ENCODE measurements at regions not wholly inside any gene's neighbourhood (a gene's known extent, or its start where the extent isn't known, plus 50 kb on each side); places are given as distances from the start of the nearest gene placed in this dataset.

DNA sequence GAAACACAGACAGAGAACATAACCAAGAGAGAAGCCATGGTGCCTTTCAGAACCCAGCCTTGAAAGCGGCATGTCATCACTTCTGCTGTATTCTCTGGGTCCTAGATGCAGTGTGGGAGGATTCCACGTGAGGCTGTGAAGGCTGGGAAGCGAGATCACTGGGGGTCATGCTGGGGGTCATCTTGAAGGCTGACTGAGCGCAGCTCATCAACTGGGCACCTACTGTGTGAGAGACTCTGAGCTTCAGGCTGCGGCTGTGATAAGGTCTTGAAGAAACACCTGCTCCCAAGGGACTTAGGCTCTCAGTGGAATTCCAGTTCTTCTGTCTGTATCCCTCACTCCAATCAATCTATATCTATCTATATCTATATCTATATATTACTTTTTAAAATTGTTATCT, 91.8 kb upstream of the KLF13 start (continued):
- TF ChIP-seq, protein P1, sequence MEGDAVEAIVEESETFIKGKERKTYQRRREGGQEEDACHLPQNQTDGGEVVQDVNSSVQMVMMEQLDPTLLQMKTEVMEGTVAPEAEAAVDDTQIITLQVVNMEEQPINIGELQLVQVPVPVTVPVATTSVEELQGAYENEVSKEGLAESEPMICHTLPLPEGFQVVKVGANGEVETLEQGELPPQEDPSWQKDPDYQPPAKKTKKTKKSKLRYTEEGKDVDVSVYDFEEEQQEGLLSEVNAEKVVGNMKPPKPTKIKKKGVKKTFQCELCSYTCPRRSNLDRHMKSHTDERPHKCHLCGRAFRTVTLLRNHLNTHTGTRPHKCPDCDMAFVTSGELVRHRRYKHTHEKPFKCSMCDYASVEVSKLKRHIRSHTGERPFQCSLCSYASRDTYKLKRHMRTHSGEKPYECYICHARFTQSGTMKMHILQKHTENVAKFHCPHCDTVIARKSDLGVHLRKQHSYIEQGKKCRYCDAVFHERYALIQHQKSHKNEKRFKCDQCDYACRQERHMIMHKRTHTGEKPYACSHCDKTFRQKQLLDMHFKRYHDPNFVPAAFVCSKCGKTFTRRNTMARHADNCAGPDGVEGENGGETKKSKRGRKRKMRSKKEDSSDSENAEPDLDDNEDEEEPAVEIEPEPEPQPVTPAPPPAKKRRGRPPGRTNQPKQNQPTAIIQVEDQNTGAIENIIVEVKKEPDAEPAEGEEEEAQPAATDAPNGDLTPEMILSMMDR (IDR thresholded peaks at IDR 0.05; ENCODE audit: poor library complexity, severe bottlenecking): no peak
- TF ChIP-seq SMC3 (conservative IDR thresholded peaks at IDR 0.05; ENCODE audit: poor library complexity): no peak
- TF ChIP-seq MXI1 (conservative IDR thresholded peaks at IDR 0.05; ENCODE audit: poor library complexity, severe bottlenecking): no peak

GRCh38 chr15:31235311-31236183, 91.1 kb upstream of the KLF13 start:
- no peaks in the 10 kb centered on the region for H3K9me3 ChIP-seq (ENCODE audit: low read length)
- no peaks in the 10 kb centered on the region for H4K20me1 ChIP-seq (ENCODE audit: insufficient read depth)
- no peaks in the 10 kb centered on the region for H3F3A ChIP-seq (ENCODE audit: insufficient read depth, low read length, poor library complexity, severe bottlenecking)
- no peak overlapping the region for H3K4me3 ChIP-seq (ENCODE audit: low read length)
- TF ChIP-seq EZH2 (IDR thresholded peaks at IDR 0.05; ENCODE audit: borderline replicate concordance, insufficient read depth, low read length, poor library complexity, severe bottlenecking) (no peak), REST (IDR thresholded peaks at IDR 0.05; ENCODE audit: borderline replicate concordance) (no peak), RAD21 (conservative IDR thresholded peaks at IDR 0.05) (no peak), SMC3 (conservative IDR thresholded peaks at IDR 0.05; ENCODE audit: poor library complexity) (no peak), MXI1 (conservative IDR thresholded peaks at IDR 0.05; ENCODE audit: poor library complexity, severe bottlenecking) (no peak), EP300 (conservative IDR thresholded peaks at IDR 0.05; ENCODE audit: poor library complexity, severe bottlenecking) (no peak), POLR2AphosphoS5 (IDR thresholded peaks at IDR 0.05) (no peak), TAF1 (IDR thresholded peaks at IDR 0.05; ENCODE audit: low read depth) (no peak)
- TF ChIP-seq, protein P1 (IDR thresholded peaks at IDR 0.05; ENCODE audit: poor library complexity, severe bottlenecking): no peak
- no peaks in the 10 kb centered on the region for H3K36me3 ChIP-seq (ENCODE audit: insufficient read depth, low read length)
- no peak overlapping the region for H3K4me2 ChIP-seq (ENCODE audit: low read length)
- no peaks in the 10 kb centered on the region for H3K79me2 ChIP-seq (replicated peaks; ENCODE audit: insufficient read depth, low read length)
- no peak overlapping the region for H3K27ac ChIP-seq (ENCODE audit: low read length)
- H3K9me2 ChIP-seq (ENCODE audit: insufficient read depth, low read length): no peaks in the 10 kb centered on the region
- no peak overlapping the region for H2AFZ ChIP-seq (ENCODE audit: low read depth, low read length)
- H3K9ac ChIP-seq (ENCODE audit: low read length): no peak overlapping the region
- H3K27me3 ChIP-seq (ENCODE audit: insufficient read depth, low read depth, low read length): no peaks in the 10 kb centered on the region
